ENCODE measurements at regions not wholly inside any gene's neighbourhood (a gene's known extent, or its start where the extent isn't known, plus 50 kb on each side); places are given as distances from the start of the nearest gene placed in this dataset.
"Not testable (repeated sequence)": the region's sequence is repeated elsewhere in the genome, so short reads cannot be mapped to it uniquely, and the experiment has no call there.

DNA sequence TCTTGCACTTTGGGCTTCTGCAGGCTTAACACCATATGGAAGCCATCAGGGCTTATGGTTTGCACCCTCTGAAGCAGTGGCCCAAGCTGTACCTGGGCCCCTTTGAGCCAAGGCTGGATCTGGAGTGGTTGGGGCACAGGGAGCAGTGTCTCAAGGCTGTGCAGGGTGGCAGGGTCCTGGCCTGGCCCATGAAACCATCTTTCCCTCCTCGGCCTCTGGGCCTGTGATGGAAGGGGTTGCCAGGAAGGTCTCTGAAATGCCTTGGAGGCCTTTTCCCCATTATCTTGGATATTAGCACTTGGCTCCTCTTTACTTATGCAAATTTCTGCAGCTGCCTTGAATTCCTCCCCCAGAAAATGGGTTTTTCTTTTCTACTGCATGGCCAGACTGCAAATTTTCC lies 134.7 kb upstream of the USP9X start:
- Histone ChIP-seq H3K4me1 (no peaks in the 10 kb centered on the region), H3K27ac (no peak overlapping the region), H3K4me3 (no peak overlapping the region), H3K27me3 (peaks cover 0 to 42% of the 10 kb centered on the region in 2 donors), H3K36me3 (no peaks in the 10 kb centered on the region), H3K9me3 (no peaks in the 10 kb centered on the region)
- TF ChIP-seq POLR2AphosphoS5 (IDR thresholded peaks at IDR 0.05) = no peak
- no peak for TF ChIP-seq POLR2A (IDR thresholded peaks at IDR 0.05)
- no peak for TF ChIP-seq CTCF (IDR thresholded peaks at IDR 0.05)
- DNase-seq (ENCODE audit: low spot score in 2 of 2) = no peak
- intact Hi-C loops (cut with DNase I; ENCODE audit: low total_unique reads) = no loop called here

- intact Hi-C loops (cut with DNase I; ENCODE audit: low total_unique reads); H3K36me3 ChIP-seq; H3K27ac ChIP-seq; H3K9me3 ChIP-seq; H3K4me3 ChIP-seq; DNase-seq (ENCODE audit: low spot score in 2 of 2); H3K4me1 ChIP-seq: not testable (repeated sequence)
- peaks cover 0 to 42% of the 10 kb centered on the region in 2 donors for H3K27me3 ChIP-seq
These were observed 133.8 kb upstream of the USP9X start for GRCh38 chrX:40951407-40951806.

GRCh38 chrX:40952855-40953254 lies 132.4 kb upstream of the USP9X start:
- TF ChIP-seq POLR2AphosphoS5 (IDR thresholded peaks at IDR 0.05) (no peak), POLR2A (IDR thresholded peaks at IDR 0.05) (no peak), CTCF (IDR thresholded peaks at IDR 0.05) (no peak)
- Histone ChIP-seq H3K4me1 (no peaks in the 10 kb centered on the region), H3K4me3 (peak overlapping the region; percentile 3 to 54 (median 21)), H3K36me3 (no peaks in the 10 kb centered on the region), H3K27me3 (peaks cover 0 to 41% of the 10 kb centered on the region in 2 donors), H3K27ac (no peak overlapping the region), H3K9me3 (no peaks in the 10 kb centered on the region)
- intact Hi-C loops (cut with DNase I; ENCODE audit: low total_unique reads) = no loop called here
- DNase-seq (ENCODE audit: low spot score in 2 of 2) = no peak

- Histone ChIP-seq H3K4me1 (no peaks in the 10 kb centered on the region), H3K4me3 (no peak overlapping the region), H3K27me3 (peaks cover 0 to 42% of the 10 kb centered on the region in 2 donors), H3K36me3 (no peaks in the 10 kb centered on the region), H3K9me3 (no peaks in the 10 kb centered on the region), H3K27ac (no peak overlapping the region)
- TF ChIP-seq POLR2A (IDR thresholded peaks at IDR 0.05) = no peak
- no peak for TF ChIP-seq POLR2AphosphoS5 (IDR thresholded peaks at IDR 0.05)
- no peak for TF ChIP-seq CTCF (IDR thresholded peaks at IDR 0.05)
- intact Hi-C loops (cut with DNase I; ENCODE audit: low total_unique reads) = no loop called here
- DNase-seq (ENCODE audit: low spot score in 2 of 2) = no peak
These were observed 131.9 kb upstream of the USP9X start for GRCh38 chrX:40953369-40953768.

- peaks cover 0 to 13% of the 10 kb centered on the region in 2 donors for H3K27me3 ChIP-seq
- intact Hi-C loops (cut with DNase I; ENCODE audit: low total_unique reads) = no loop called here
- no peak for TF ChIP-seq POLR2AphosphoS5 (IDR thresholded peaks at IDR 0.05)
- no peak for TF ChIP-seq POLR2A (IDR thresholded peaks at IDR 0.05)
- TF ChIP-seq CTCF (IDR thresholded peaks at IDR 0.05) = no peak
- H3K4me1 ChIP-seq = no peaks in the 10 kb centered on the region
- no peak overlapping the region for H3K4me3 ChIP-seq
- no peak overlapping the region for H3K27ac ChIP-seq
- no peak for DNase-seq (ENCODE audit: low spot score in 2 of 2)
- H3K36me3 ChIP-seq = no peaks in the 10 kb centered on the region
- peaks cover 0 to 10% of the 10 kb centered on the region in 2 donors for H3K9me3 ChIP-seq
These were observed 125.2 kb upstream of the USP9X start for GRCh38 chrX:40960041-40960440.

All from breast epithelium (tissue), 4 donors.